ENCODE measurements at regions not wholly inside any gene's neighbourhood (a gene's known extent, or its start where the extent isn't known, plus 50 kb on each side); places are given as distances from the start of the nearest gene placed in this dataset.

- WGBS, 4 donors = 40 to 48% (median 47%) methylated on average over 2 of the region's 2 CpGs
- Histone ChIP-seq H3K27me3 (no peaks in the 10 kb centered on the region), H3K27ac (no peak overlapping the region), H3K9me3 (replicated peaks in 1 of 3) (no peaks in the 10 kb centered on the region), H3K4me3 (no peak overlapping the region), H3K4me1 (replicated peaks in 1 of 2) (no peaks in the 10 kb centered on the region), H3K36me3 (replicated peaks in 1 of 2) (no peaks in the 10 kb centered on the region)
- TF ChIP-seq CTCF (IDR thresholded peaks at IDR 0.05) = no peak
- no peak for TF ChIP-seq POLR2A (IDR thresholded peaks at IDR 0.05)
- intact Hi-C loops (cut with DNase I) = no loop called here
- DNase-seq = no peak
Measured at GRCh38 chr9:12961276-12961809, 186.5 kb downstream of the LURAP1L start.

- no peak for TF ChIP-seq POLR2A (IDR thresholded peaks at IDR 0.05)
- no peak for TF ChIP-seq CTCF (IDR thresholded peaks at IDR 0.05)
- Histone ChIP-seq H3K9me3 (replicated peaks in 1 of 3) (no peaks in the 10 kb centered on the region), H3K4me3 (no peak overlapping the region), H3K27ac (no peak overlapping the region), H3K27me3 (no peaks in the 10 kb centered on the region), H3K4me1 (replicated peaks in 1 of 2) (no peaks in the 10 kb centered on the region), H3K36me3 (replicated peaks in 1 of 2) (no peaks in the 10 kb centered on the region)
- no peak for DNase-seq
- intact Hi-C loops (cut with DNase I) = no loop called here
Measured at GRCh38 chr9:12963537-12963936, 188.7 kb downstream of the LURAP1L start.

GRCh38 chr9:12964271-12964670 lies 189.5 kb downstream of the LURAP1L start:
- H3K4me3 ChIP-seq = no peak overlapping the region
- DNase-seq = no peak
- H3K36me3 ChIP-seq (replicated peaks in 1 of 2) = no peaks in the 10 kb centered on the region
- TF ChIP-seq CTCF (IDR thresholded peaks at IDR 0.05) = no peak
- no peak for TF ChIP-seq POLR2A (IDR thresholded peaks at IDR 0.05)
- 43 to 74% (median 61%) methylated on average over 2 of the region's 2 CpGs for WGBS, 4 donors
- no peak overlapping the region for H3K27ac ChIP-seq
- no peaks in the 10 kb centered on the region for H3K9me3 ChIP-seq (replicated peaks in 1 of 3)
- H3K27me3 ChIP-seq = no peaks in the 10 kb centered on the region
- H3K4me1 ChIP-seq (replicated peaks in 1 of 2) = no peaks in the 10 kb centered on the region
- intact Hi-C loops (cut with DNase I) = no loop called here

GRCh38 chr9:12965303-12965702 lies 190.5 kb downstream of the LURAP1L start:
- Histone ChIP-seq H3K4me3 (no peak overlapping the region), H3K27me3 (no peaks in the 10 kb centered on the region), H3K4me1 (replicated peaks in 1 of 2) (no peaks in the 10 kb centered on the region), H3K9me3 (replicated peaks in 1 of 3) (no peaks in the 10 kb centered on the region), H3K36me3 (replicated peaks in 1 of 2) (no peaks in the 10 kb centered on the region), H3K27ac (no peak overlapping the region)
- DNase-seq = no peak
- intact Hi-C loops (cut with DNase I) = no loop called here
- TF ChIP-seq CTCF (IDR thresholded peaks at IDR 0.05) = no peak
- no peak for TF ChIP-seq POLR2A (IDR thresholded peaks at IDR 0.05)
- 25 to 50% (median 47%) methylated on average over 1 of the region's 1 CpG for WGBS, 4 donors

Measured in adrenal gland (tissue), 9 donors.